NCI-H1048 (cell line): ENCODE measurements at regions not wholly inside any gene's neighbourhood (a gene's known extent, or its start where the extent isn't known, plus 50 kb on each side); places are given as distances from the start of the nearest gene placed in this dataset.

Experiments used
- DNase-seq: peaks from one replicate; lab custom pipeline; 2025; lab: John Stamatoyannopoulos, UW

DNA sequence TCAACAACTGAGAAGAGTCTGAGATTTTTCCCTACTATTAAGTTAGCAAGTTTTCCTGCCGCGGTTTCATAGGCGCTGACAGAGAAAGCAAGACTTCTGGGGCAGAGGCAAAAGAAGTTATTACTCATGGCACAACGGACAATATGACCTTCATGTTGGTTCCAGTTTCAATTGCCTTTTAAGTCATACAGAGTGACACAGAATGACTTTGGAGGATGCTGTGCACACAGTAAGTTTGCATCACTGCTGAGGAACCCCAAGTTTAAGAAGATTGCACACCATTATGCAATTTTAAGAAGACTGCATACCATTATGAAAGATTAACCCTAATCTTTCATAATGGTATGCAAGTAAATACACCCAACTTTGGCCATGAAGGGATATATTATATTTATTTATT is 626.5 kb upstream of the CHORDC1 start:
- no peak for DNase-seq

DNA sequence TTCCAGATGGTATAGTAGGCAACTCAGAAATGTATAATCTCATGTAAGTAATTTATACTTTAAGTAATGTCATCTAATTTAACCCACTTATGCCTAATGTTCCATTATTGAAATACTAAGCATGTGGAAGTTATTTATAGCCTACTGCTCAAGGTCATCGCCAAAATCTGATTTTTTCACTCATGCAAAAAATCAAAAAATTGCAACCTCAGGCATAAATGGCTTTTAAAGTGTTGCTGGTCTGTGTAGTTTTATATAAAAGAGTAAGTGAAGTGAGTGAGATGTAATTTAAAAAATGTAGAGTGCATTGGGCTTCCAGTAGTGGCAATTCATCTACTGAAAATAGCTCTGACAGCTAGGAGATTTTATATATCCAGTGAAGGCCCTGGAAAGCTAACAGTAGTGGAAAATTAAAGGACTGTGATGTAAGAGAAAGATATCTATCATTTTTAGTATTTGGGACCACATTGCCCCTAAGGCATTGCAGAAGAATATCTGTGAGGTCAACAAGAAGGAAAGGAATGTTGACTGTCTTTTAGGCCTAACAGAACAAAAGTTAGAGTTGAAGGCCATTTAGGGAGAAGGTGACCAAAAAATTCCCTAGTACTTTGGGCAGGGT is 624.5 kb upstream of the CHORDC1 start:
- no peak for DNase-seq

DNA sequence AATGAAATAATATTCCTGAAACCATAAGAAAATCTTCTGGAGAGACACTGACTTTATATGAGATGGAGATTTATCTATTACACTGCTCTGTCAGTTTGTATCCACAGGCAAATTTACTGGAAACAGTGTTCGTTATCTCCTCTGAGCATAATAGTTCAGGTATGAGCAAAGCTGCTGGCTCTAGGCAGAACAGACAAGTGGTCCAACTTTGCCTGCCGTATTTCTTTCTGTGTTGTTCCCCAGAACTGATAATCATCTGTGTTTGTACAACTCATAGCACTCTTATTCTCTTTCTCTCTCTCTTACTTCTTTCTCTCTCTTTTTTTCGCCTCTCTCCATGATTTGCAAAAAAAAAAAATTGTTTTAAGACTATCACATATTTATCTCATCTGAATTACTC is 623.8 kb upstream of the CHORDC1 start:
- peak; percentile 22 for DNase-seq

DNA sequence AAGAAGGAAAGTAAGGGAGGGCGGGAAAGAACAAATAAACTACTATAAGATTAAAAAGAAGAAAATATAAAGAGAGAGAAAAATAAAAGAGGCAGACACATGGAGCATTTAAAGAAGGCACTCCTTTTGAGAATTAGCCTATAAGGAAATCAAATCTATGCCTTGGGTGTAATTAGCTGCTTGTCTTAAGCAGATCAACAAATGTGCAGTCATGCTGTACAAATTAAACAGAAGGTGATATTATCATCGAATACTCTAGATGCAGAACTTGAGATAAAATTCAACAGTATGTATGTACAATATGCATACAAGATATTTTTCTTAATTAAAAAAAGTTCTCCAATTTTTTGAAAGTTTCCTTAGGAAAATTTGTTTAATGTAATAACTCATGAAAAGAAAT is 623.0 kb upstream of the CHORDC1 start:
- no peak for DNase-seq

DNA sequence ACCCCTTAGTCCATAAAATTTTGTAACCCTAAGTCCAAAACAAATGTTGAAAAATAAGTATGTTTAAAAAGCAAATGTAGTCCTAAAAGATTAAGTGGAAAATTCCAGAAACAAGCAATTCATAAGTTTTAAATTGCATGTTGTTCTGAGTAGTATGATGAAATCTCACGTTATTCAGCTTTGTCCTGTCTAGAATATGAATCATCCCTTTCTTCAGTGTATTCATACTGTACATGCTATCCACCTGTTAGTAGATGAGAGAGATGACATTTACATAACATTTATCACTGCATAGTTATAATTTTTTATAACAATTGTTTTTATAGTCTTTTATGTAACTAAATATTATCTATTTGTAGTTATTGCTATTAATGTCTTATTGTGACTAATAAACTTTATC is 622.3 kb upstream of the CHORDC1 start:
- DNase-seq: no peak

DNA sequence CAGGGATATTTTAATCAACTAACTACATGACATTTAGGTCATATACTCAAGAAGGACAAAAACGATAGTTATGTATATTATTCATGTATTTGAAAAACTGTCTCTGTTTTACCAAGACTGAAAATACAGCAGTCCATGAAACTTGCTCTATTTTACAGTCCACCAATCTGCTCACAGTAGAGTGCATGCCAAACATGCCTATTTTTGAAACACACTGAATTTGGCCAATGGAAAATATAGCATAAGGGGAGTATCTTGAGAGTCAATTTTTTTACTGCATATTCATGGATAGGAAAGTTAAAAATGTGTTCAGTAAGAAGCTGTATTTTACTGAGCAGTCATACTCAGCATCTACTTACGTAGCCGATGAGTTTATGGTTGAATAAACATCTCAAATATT is 621.2 kb upstream of the CHORDC1 start:
- DNase-seq: no peak

DNA sequence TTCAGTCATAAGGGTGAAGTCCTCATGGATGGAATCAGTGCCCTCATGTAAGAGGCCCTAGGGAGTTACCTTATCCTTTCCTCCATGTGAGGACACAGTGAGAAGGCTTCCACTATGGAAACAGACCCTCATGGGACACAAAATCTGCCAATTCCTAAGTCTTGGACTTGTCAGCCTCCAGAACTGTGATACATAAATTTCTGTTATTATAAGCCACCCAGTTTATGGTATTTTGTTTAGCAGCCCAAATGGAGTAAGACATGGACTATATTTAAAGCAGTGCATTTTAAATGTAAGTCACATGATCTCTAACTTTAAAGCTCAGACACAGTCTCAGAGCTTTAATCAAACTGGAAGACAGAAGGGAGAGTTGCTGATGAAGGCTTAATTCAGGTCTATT is 619.8 kb upstream of the CHORDC1 start:
- no peak for DNase-seq

DNA sequence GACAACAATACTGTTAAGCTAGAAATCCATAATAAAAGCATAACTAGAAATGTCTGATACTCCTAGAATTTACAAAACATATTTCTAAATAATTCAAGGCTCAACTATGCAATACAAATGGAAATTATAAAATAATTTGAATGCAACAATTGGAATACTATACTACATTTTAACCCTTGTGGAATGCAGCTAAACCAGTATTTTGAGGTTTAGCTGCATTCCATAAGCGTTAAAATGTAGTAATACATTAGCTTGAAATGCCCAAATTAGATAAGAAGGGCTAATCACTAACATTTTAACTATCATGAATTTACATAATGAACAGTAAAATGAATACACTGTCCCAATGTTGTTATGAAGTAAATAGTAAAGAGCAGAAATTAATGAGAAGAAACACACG is 617.2 kb upstream of the CHORDC1 start:
- DNase-seq: peak; percentile 42

DNA sequence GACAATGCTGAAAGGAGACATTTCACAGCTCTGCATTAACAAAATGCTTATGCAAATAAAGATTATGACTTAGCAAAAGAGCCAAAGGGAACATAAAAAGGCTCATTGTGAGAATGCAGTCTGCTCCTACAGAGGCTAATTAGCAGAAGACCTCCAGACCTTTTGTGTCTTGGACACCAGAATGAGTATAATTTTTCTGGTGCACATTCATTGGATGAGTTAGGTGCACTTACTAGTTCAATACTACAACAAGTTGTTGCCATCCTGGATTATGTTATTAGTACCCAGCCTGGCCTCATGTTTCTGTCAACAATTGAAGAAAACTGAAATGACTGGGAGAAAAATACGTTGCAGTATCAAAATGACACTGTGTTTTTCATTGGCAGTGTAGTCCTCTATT is 613.2 kb upstream of the CHORDC1 start:
- peak; percentile 24 for DNase-seq

DNA sequence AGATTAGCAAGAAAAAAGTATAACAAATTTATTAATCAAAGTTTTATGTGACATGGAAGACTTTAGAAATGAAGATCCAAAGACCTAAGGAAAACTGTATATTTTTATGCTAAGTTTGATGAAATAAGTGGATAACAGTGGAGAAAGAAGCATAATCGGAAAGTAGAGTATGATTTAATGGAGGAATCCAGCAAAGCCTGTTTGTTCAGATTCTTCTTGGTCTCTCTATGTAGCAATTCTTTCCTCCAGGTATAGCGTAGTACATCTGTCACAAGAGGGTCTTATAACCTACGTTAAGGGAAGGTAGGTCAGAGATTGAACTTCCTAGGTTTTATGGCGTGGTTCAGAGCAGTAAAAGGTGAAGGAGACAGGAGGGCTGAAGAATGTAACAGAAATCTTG is 600.6 kb upstream of the CHORDC1 start:
- DNase-seq: no peak

DNA sequence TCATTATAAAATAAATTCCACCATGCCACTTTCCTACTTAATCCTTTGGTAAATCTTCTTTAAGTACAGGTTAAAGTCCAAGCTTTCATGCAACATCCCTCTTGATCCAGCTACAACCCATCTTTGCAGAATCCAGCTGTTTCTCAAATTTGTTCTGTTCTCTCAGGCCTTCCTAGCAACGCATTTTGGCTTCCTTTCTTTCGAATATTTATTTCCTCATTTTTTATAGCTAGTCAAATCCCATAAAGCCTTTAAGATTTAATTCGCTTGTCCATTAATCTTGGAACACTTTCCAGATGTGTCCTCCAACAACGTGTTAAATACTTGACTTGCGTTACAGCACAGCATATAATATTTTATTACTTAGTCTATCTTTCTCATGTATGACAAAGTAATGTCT is 600.1 kb upstream of the CHORDC1 start:
- DNase-seq: no peak

DNA sequence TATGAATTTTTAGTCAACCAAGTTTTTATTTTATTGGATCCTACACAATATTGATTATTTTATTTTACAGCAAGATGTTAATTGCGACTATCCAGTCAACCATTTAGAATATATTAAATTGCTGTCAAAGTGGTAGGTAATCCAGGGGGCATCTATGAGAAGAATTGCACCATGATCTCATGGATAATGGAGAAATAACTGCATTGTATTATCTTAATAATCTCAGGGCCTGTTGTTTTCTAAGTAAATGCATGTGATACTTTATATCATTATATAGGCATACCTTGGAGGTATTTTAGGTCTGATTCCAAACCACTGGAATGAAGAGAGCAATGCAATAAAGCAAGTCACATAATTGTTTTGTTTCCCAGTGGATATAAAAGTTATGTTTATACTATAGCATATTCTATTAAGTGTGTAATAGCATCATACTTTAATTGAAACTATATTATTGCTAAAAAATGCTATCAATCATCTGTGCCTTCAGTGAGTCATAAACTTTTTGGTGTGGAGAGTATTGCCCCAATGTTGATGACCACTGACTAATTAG is 595.4 kb upstream of the CHORDC1 start:
- no peak for DNase-seq

DNA sequence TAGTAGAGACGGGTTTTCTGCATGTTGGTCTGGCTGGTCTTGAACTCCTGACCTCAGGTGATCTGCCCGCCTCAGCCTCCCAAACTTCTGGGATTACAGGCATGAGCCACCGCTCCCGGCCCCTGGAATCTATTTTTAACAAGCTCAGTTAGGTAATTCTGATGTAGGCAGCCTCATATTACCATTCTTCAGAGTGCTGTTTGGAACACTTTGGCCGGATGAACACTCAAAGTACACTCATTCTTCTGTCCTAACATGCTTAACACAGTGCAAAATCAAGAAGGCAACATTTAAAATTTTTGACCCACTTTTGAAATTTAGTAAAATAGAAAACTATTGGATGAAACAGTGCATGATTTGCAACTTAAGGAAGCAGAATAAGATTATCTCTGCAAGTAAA is 586.7 kb upstream of the CHORDC1 start:
- DNase-seq: no peak

DNA sequence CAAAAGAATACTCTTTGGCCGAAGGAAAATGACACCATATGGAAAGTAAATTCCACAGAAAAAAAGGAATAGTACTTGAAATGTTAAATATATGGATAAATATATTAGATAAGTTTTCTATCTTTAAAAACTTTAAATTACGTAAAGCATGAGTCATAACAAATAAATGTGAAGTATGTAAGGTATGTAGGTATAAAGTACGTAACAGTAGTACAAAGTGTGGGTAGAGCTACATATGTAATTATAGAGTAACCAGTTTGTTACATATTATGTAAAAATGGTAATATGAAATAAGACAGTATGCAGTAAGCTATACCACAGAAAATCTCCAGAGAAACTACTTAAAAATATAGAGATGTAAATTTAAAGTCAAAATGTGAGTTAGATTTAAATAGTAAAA is 582.3 kb upstream of the CHORDC1 start:
- no peak for DNase-seq

DNA sequence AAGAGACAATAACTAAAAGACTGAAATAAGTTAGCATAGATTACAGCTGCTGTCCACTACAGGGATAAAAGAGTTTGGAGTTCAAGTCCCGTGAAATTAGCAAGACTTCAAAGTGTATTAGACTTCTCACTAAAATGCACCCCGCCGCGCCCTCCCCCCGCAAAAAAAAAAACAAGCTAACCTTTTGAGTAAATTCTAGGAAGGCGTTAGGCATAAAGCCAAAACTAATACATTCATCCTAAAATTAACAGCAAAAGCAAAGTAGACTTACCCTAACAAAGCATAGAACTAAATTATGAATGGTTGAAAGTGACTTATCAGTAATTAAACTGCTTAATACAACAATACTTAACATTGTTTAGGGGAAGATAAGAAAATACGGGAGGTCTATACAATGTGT is 581.0 kb upstream of the CHORDC1 start:
- DNase-seq: no peak

DNA sequence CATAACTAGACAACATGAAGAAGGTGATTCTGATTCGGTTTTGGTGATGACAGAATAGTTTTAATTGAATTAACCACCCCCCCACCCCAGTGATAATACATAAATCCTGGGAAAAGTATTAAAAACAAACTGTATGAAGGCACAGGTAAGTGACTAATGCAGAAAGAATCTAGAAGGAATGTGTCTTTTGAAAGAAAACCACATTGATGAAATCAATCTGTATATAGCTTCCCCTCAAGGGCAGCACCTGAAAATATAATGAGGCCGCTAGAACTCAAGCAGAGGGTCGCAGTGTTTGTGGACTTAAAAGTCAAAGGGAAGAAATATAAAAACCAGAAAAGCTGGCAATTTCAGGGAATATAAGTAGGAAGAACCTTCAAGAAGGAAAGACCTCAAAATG is 580.5 kb upstream of the CHORDC1 start:
- DNase-seq: no peak

DNA sequence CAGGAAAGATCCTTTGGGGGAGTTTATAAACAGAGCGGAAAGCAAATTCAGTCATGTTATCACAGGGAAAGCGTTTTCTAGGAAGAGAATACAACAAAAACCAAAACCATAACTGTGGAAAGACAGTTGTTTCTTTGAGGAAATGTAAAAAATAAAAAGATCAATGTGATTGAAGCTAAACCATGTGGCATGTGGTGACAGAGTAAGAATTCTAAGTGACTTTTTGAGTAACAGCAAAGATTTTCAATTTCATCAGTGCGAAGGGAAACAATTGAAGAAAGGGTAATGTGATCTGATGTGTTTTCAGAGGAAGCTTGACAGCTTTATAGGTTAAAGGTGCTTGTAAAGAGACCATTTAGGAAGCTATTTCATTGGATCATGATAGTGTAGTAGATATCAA is 575.9 kb upstream of the CHORDC1 start:
- DNase-seq: no peak

DNA sequence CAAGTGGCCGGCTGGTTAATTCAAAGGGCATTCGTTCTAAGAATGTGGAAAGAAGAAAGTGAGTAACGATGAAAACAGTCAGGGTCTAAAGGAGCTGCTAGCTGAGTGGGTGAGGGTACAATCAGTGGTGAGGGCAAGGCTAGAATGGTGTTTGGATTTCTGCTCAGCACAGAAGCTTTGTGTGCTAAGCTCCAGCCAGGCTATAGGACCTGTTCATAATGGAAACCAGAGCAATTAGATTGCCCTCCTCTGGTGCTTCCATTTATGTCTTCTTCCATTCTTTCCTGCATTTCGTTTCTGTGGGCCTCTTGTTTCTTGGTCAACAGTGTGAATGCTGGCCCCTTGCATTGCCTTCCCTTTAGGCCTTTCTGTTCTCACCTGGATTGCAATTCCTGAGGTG is 572.9 kb upstream of the CHORDC1 start:
- no peak for DNase-seq

DNA sequence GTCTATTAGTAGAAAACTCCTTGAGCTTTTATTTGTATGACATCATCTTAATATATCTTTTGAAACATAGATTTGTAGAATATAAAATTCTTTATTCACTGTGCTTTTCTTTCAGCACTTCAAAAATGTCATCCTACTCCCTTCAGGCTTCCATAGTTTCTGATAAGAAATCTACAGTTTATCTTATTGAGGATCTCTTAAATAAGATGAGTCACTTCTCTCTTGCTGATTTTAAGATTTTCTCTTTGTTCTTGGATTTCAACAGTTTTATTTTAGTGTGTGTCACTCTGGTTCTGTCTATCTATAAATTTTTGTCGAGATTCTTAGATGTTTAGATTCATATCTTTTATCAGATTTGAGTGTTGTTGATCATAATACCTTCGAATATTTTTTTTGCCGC is 566.1 kb upstream of the CHORDC1 start:
- no peak for DNase-seq

DNA sequence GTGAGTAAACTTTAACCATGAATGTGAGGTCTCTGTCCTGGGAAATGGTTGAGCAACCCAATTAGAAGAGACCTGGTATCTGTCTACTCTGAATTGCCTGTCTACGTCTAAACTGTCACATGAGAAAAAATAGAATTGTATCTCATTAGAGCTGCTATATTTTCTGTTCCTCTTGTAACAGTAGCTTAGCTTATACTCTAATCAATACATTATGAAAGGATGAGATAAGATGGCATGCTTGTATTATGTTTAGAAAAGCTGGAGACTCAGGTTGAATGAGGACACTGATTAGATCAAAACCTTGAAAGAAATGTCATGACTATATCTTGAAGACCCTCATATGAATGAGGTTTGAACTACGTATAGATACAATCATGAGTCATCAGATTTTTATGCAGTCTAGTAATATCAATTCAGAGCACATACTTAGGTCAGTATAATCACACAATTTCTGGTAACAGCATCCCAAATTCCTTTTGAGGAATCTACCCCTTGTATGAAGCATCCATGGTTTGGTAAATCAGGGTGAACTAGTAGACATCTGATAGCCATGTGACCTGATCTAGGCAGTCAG is 561.5 kb upstream of the CHORDC1 start:
- DNase-seq: no peak

DNA sequence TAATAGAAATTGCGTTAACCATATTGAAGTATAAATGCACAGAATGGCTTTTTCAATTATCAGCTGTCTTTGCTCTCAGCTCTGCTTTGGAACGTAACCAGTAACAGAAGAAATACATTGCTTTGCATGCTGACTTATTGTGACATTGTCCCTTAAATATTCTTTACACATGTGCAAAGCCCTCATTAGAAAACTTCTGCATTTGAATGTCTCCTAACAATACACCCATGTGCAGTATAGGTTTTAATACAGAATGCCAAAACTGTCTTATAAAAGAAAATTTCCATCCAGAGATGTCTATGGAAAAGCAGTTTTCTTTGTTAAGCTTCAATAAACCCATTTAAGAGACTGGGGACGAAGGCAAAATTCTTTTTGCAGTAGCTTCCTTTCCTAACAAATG is 560.3 kb upstream of the CHORDC1 start:
- no peak for DNase-seq

DNA sequence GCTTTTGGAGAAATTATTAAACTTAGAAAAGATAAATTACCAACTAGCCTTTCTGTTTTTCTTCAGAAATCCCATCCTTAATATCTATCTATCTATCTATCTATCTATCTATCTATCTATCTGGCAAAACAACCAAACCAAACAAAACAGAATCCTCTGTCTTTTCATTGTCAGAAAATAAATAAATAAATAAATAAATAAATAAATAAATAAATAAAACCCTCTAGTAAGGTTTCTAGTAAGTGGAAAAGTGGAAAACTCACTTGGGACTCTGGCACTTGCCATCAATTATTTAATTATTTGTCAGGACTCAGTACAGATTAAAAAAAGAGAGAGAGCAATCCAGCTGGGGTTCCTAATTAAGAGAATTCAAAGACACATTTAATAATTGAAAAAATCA is 556.2 kb upstream of the CHORDC1 start:
- DNase-seq: no peak

DNA sequence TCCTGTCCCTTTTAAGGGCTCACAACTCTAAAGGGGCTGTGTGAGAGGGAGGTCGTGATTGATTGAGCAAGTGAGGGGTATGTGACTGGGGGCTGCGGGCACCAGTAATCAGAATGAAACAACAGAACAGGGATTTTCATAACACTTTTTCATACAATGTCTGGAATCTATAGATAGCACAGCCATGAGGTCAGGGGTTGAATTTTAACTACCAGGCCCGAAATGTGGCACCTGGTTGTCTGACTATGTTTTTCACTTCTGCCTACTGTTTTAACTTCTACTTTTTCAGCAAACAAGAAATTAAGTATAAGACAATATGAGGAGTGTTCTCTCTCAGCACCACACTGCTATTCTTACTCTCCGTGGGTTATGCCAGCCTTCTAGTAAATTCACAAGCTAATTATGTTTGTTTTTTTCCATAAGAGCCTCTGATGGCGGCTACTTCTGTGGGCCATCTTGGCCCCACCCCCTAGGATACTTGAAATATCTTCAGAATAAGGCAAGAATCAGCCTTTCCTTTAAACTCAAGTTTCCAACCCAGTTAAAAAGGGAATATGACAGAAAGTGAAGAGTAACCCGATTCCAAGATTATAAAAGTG is 552.8 kb upstream of the CHORDC1 start:
- no peak for DNase-seq
